K562 (cell line): ENCODE measurements at regions not wholly inside any gene's neighbourhood (a gene's known extent, or its start where the extent isn't known, plus 50 kb on each side); places are given as distances from the start of the nearest gene placed in this dataset.
A peak's percentile ranks its signal among the peaks of the same experiment; 100 is the strongest.

Experiments
- ATAC-seq: fragments of 200-7000 bp; cut with Tn5 transposase; 3 replicates; pipeline ENCODE4 v1.9.1; 2020; ENCODE audit warnings: moderate library complexity
- BruUV-seq: library from RNA; stranded (reverse); fragments of 400-500 nt; replicated peaks from 2 replicates; lab custom pipeline; 2021; lab: Mats Ljungman, UMichigan
- CTCF ChIA-PET: fragments of 300-600 bp; formaldehyde crosslinking; extraction: SDS; loops from one replicate; lab custom pipeline; 2021; ENCODE audit warnings: low intra/inter-chr PET ratio; lab: Yijun Ruan, JAX
- POLR2A ChIA-PET: fragments of 300-600, 350-650 bp; sonication (Branson Sonifier 250); formaldehyde crosslinking; extraction: SDS; loops from one replicate; lab custom pipeline; 2021; ENCODE audit warnings: antibody characterized with exemption, inconsistent platforms; lab: Yijun Ruan, JAX
- DNase-seq, 4 experiments: peaks; one replicate each; pipeline versions ENCODE4 v3.0.0 to v3.0.0-alpha.2; 2011 to 2018; ENCODE audit warnings: low spot score in 3 of 4, mixed read lengths in 3 of 4; ENCODE audit errors: extremely low read depth in 1 of 4
- FAIRE-seq: peaks from 2 replicates; lab custom pipeline; 2011; peaks lifted over from hg19 to GRCh38; lab: Jason Lieb, UNC
- H2AFZ ChIP-seq: 2 replicates; pipeline ENCODE4 v1.6.0; 2011; ENCODE audit warnings: low read depth, low read length, control low read depth, inconsistent platforms
- H3K27ac ChIP-seq: fragments of 200-600 bp; 3 replicates; pipeline ENCODE4 v1.8.0; 2011; ENCODE audit warnings: low read depth, mild to moderate bottlenecking, control low read depth, inconsistent platforms, low read length, moderate library complexity, mixed read lengths; ENCODE audit errors: extremely low read depth
- H3K27me3 ChIP-seq, 2 experiments: fragments of 300-600 bp in 1 of 2; 2 replicates in 1 of 2; 3 replicates in 1 of 2; pipeline versions ENCODE4 v1.6.0 to v1.8.0; 2011; ENCODE audit warnings: inconsistent platforms in 2 of 2, low read length in 2 of 2, mild to moderate bottlenecking in 1 of 2, mixed read lengths in 1 of 2, moderate library complexity in 1 of 2; ENCODE audit not compliant: control insufficient read depth in 2 of 2, insufficient read depth in 2 of 2
- H3K36me3 ChIP-seq: fragments of 300-600 bp; 3 replicates; pipeline ENCODE4 v1.8.0; 2011; ENCODE audit warnings: mild to moderate bottlenecking, low read length, inconsistent platforms; ENCODE audit not compliant: control insufficient read depth, insufficient read depth
- H3K4me1 ChIP-seq, 2 experiments: fragments of 200-600 bp in 1 of 2; replicated peaks in 1 of 2; 2 replicates in 1 of 2; 3 replicates in 1 of 2; pipeline versions ENCODE4 v1.5.1 to v1.8.0; 2011; ENCODE audit warnings: inconsistent platforms in 2 of 2, low read length in 2 of 2, mild to moderate bottlenecking in 1 of 2, mixed read lengths in 1 of 2, moderate library complexity in 1 of 2; ENCODE audit not compliant: control insufficient read depth in 2 of 2, insufficient read depth in 2 of 2
- H3K4me2 ChIP-seq: 2 replicates; pipeline ENCODE4 v1.6.1; 2011; ENCODE audit warnings: low read length, control low read depth, inconsistent platforms, mixed read lengths; ENCODE audit not compliant: insufficient read depth
- H3K4me3 ChIP-seq: fragments of 200-600 bp; sonication (generic), shearing (Covaris generic); 2 replicates; pipeline ENCODE4 v1.5.1; 2016; ENCODE audit warnings: control low read depth, inconsistent platforms
- H3K79me2 ChIP-seq: fragments of 200-600 bp; 3 replicates; pipeline ENCODE4 v1.8.0; 2011; ENCODE audit warnings: low read length, inconsistent platforms; ENCODE audit not compliant: control insufficient read depth, insufficient read depth
- H3K9ac ChIP-seq, 2 experiments: 2 replicates each; pipeline versions ENCODE4 v1.6.0 to v1.6.1; 2011; ENCODE audit warnings: low read depth in 2 of 2, low read length in 2 of 2, control low read depth in 1 of 2, inconsistent platforms in 1 of 2, mild to moderate bottlenecking in 1 of 2, mixed read lengths in 1 of 2; ENCODE audit not compliant: insufficient read depth in 1 of 2
- H3K9me1 ChIP-seq: one replicate; pipeline ENCODE4 v1.6.0; 2011; ENCODE audit warnings: inconsistent platforms, mild to moderate bottlenecking, low read length, moderate library complexity; ENCODE audit not compliant: control insufficient read depth, insufficient read depth
- H3K9me3 ChIP-seq: replicated peaks from 2 replicates; pipeline ENCODE4 v1.5.1; 2011; ENCODE audit warnings: low read depth, low read length, inconsistent platforms; ENCODE audit not compliant: control insufficient read depth, insufficient read depth
- H4K20me1 ChIP-seq: replicated peaks from 2 replicates; pipeline ENCODE4 v1.6.1; 2011; ENCODE audit warnings: low read length, inconsistent platforms, mixed read lengths; ENCODE audit not compliant: control insufficient read depth, insufficient read depth
- CXXC5 ChIP-seq: fragments of 250-450 bp; sonication (Bioruptor Pico); IDR thresholded peaks from 2 replicates; pipeline ENCODE4 v1.8.0; 2022; ENCODE audit warnings: inconsistent platforms, mild to moderate bottlenecking, moderate library complexity
- FOS ChIP-seq: IDR thresholded peaks from 3 replicates; pipeline ENCODE4 v1.6.1; 2011; ENCODE audit not compliant: insufficient read length; ENCODE audit errors: extremely low read depth
- FOXJ2 ChIP-seq: fragments of 200-800 bp; sonication (Bioruptor generic); IDR thresholded peaks from 2 replicates; pipeline ENCODE4 v1.6.1; 2016; ENCODE audit warnings: missing genetic modification characterization, missing compliant biosample characterization
- FOXK2 ChIP-seq, 2 experiments: fragments of 450-650 bp; IDR thresholded peaks in 1 of 2; conservative IDR thresholded peaks in 1 of 2; 2 replicates each; pipeline ENCODE4 v1.6.1; 2016; ENCODE audit warnings: low read depth in 2 of 2, mild to moderate bottlenecking in 1 of 2
- TAF15 ChIP-seq: fragments of 200-400 bp; formaldehyde crosslinking; IDR thresholded peaks from 2 replicates; pipeline ENCODE4 v1.6.1; 2017; ENCODE audit warnings: mild to moderate bottlenecking, low read depth, low read length, moderate library complexity
- XRCC3 ChIP-seq: fragments of 450-650 bp; IDR thresholded peaks from 2 replicates; pipeline ENCODE4 v1.6.1; 2017; ENCODE audit warnings: mild to moderate bottlenecking, moderate library complexity
- ZNF583 ChIP-seq: fragments of 250-450 bp; sonication (Bioruptor Pico); IDR thresholded peaks from 2 replicates; pipeline ENCODE4 v1.4.0; 2020
- ZNF644 ChIP-seq: fragments of 200-800 bp; sonication (Bioruptor generic); IDR thresholded peaks from 2 replicates; pipeline ENCODE4 v1.6.1; 2016; ENCODE audit warnings: low read depth, missing genetic modification characterization, missing compliant biosample characterization
- WGBS: fragments of 100-300 bp; shearing (Covaris generic); methylation state at CpG from one replicate; pipeline ENCODE4 v1.1.6; 2016; ENCODE audit warnings: low coverage, mixed read lengths; ENCODE audit not compliant: insufficient coverage; ENCODE audit errors: missing lambda C conversion rate; 5-methylcytosine and 5-hydroxymethylcytosine counted together
- in situ Hi-C: fragments of 300-500 bp; cut with MboI; formaldehyde crosslinking; loops from 4 replicates; pipeline ENCODE4 v1.15.0; 2018; ENCODE audit warnings: inconsistent platforms, mixed read lengths
- intact Hi-C: fragments of 100-400 bp; cut with micrococcal nuclease; formaldehyde crosslinking; loops from 2 replicates; pipeline ENCODE4 v1.14.2; 2022
- TF ChIP-seq, protein P1 (sequence below): sonication (generic); formaldehyde crosslinking; IDR thresholded peaks from 2 replicates; pipeline ENCODE4 v1.4.0; 2020; ENCODE audit warnings: mild to moderate bottlenecking, missing genetic modification reagents
- TF ChIP-seq, protein P2 (sequence below): sonication (generic); formaldehyde crosslinking; IDR thresholded peaks from 2 replicates; pipeline ENCODE4 v1.8.0; 2022; ENCODE audit warnings: missing genetic modification reagents, mild to moderate bottlenecking, moderate library complexity, borderline replicate concordance
- TF ChIP-seq, protein P3 (sequence below): sonication (generic); formaldehyde crosslinking; IDR thresholded peaks from 2 replicates; pipeline ENCODE4 v1.8.1; 2023; ENCODE audit warnings: mild to moderate bottlenecking, missing genetic modification reagents

DNA sequence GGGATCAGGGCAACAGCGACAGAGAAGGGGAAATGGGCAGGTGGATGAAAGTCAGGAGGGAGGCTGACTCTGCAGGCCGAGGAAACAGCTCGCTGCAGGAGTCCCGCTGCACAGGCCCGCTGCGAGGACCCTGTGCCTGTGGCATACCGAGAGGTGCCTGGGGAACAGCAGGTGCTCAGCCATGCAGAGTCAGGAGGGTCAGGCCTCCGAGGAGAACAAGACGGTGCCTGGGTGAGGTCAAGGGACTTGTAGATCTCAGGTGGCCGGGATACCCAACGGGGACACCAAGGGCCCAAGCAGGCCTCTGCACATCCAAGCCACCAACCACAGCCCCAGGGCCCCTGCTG, 67.5 kb downstream of the NCOR2 start:
- Histone ChIP-seq H3K9ac (peak overlapping the region in 1 of 2 experiments; percentile 36; a peak in 2 of 4 replicates), H4K20me1 (peaks cover 55% of the 10 kb centered on the region), H2AFZ (no peak overlapping the region), H3K4me1 (peaks cover 3 to 55% of the 10 kb centered on the region in 2 experiments; a peak in 4 of 5 replicates), H3K27me3 (no peaks in the 10 kb centered on the region), H3K27ac (no peak overlapping the region), H3K36me3 (peaks cover 2% of the 10 kb centered on the region; the same call in 1 of the 3 replicates), H3K4me3 (no peak overlapping the region), H3K79me2 (peaks cover 52% of the 10 kb centered on the region), H3K9me1 (no peaks in the 10 kb centered on the region), H3K9me3 (no peaks in the 10 kb centered on the region), H3K4me2 (no peak overlapping the region)
- TF ChIP-seq XRCC3 = no peak
- no peak for TF ChIP-seq FOXJ2 (tag)
- no peak for TF ChIP-seq CXXC5 (CRISPR knock-in tag)
- TF ChIP-seq TAF15 = no peak
- no peak for TF ChIP-seq FOXK2 (conservative IDR thresholded peaks at IDR 0.05 in 1 of 2, IDR thresholded peaks at IDR 0.05 in 1 of 2; ENCODE audit: low read depth in 2 of 2)
- DNase-seq (no peak), ATAC-seq (no peak), FAIRE-seq (no peak)
- in situ Hi-C loops = no loop called here
- 88% methylated on average over 9 of the region's 11 CpGs for WGBS
- no TSS peak for BruUV-seq
- intact Hi-C loops = no loop called here
- ChIA-PET POLR2A (interaction anchor here (0.6 to 1.0 kb wide), 2 partner anchors 9 to 16 kb away, joined by 3 to 6 read pairs; no protein-coding TSS in a partner anchor), CTCF (no interaction called here)

DNA sequence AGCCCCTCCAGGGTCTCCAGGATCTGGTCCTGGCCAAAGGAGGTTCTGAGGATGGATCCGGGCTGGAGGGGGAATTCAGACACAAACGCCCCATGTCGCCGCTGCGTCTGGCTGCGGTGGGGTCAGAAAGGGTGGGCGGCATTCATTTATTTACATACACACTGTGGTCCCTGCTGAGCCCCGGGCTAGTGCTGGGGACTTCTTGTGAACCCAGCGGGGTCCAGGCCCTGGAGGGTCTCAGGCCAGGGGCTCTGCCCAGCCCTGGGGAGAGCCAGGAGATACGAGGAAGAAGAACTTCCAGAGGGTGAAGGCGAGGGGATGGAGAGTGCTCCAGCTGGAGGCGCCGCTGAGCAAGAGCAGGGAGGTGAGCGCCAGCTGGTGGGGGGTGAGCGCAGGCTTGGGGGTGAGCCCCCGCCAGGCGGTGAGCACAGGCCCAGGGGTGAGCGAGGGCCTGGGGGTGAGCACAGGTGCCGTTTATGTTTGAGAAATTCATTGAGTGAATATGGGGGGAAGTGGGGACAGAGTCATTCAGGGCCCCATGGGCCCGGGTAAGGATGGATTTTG, 68.1 kb downstream of the NCOR2 start:
- Histone ChIP-seq H3K27ac (no peak overlapping the region), H3K27me3 (no peaks in the 10 kb centered on the region), H3K9ac (peak overlapping the region in 1 of 2 experiments; percentile 28; a peak in 2 of 4 replicates), H3K9me3 (no peaks in the 10 kb centered on the region), H3K9me1 (no peaks in the 10 kb centered on the region), H4K20me1 (peaks cover 49% of the 10 kb centered on the region), H3K4me1 (peaks cover 3 to 59% of the 10 kb centered on the region in 2 experiments; a peak in 4 of 5 replicates), H3K4me3 (no peak overlapping the region), H2AFZ (no peak overlapping the region), H3K36me3 (peaks cover 8% of the 10 kb centered on the region; the same call in 1 of the 3 replicates), H3K79me2 (peaks cover 46% of the 10 kb centered on the region), H3K4me2 (no peak overlapping the region)
- ChIA-PET POLR2A (no interaction called here), CTCF (no interaction called here)
- intact Hi-C loops (no loop called here), in situ Hi-C loops (no loop called here)
- no peak for FAIRE-seq
- ATAC-seq = peak; percentile 25; the same call in 2 of the 3 replicates
- 86% methylated on average over 16 of the region's 20 CpGs for WGBS
- no peak for DNase-seq
- BruUV-seq = no TSS peak
- TF ChIP-seq ZNF583 (CRISPR knock-in tag) = no peak
- TF ChIP-seq FOS = no peak
- TF ChIP-seq ZNF644 = no peak
- TF ChIP-seq, protein P1, sequence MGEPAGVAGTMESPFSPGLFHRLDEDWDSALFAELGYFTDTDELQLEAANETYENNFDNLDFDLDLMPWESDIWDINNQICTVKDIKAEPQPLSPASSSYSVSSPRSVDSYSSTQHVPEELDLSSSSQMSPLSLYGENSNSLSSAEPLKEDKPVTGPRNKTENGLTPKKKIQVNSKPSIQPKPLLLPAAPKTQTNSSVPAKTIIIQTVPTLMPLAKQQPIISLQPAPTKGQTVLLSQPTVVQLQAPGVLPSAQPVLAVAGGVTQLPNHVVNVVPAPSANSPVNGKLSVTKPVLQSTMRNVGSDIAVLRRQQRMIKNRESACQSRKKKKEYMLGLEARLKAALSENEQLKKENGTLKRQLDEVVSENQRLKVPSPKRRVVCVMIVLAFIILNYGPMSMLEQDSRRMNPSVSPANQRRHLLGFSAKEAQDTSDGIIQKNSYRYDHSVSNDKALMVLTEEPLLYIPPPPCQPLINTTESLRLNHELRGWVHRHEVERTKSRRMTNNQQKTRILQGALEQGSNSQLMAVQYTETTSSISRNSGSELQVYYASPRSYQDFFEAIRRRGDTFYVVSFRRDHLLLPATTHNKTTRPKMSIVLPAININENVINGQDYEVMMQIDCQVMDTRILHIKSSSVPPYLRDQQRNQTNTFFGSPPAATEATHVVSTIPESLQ (CRISPR knock-in tag) = no peak
- TF ChIP-seq, protein P2, sequence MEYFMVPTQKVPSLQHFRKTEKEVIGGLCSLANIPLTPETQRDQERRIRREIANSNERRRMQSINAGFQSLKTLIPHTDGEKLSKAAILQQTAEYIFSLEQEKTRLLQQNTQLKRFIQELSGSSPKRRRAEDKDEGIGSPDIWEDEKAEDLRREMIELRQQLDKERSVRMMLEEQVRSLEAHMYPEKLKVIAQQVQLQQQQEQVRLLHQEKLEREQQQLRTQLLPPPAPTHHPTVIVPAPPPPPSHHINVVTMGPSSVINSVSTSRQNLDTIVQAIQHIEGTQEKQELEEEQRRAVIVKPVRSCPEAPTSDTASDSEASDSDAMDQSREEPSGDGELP (CRISPR knock-in tag) = peak; percentile 49; the same call in 1 of the 2 replicates
- TF ChIP-seq, protein P3, sequence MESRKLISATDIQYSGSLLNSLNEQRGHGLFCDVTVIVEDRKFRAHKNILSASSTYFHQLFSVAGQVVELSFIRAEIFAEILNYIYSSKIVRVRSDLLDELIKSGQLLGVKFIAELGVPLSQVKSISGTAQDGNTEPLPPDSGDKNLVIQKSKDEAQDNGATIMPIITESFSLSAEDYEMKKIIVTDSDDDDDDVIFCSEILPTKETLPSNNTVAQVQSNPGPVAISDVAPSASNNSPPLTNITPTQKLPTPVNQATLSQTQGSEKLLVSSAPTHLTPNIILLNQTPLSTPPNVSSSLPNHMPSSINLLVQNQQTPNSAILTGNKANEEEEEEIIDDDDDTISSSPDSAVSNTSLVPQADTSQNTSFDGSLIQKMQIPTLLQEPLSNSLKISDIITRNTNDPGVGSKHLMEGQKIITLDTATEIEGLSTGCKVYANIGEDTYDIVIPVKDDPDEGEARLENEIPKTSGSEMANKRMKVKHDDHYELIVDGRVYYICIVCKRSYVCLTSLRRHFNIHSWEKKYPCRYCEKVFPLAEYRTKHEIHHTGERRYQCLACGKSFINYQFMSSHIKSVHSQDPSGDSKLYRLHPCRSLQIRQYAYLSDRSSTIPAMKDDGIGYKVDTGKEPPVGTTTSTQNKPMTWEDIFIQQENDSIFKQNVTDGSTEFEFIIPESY (CRISPR knock-in tag) = peak; percentile 90
